ENCODE measurements at regions not wholly inside any gene's neighbourhood (a gene's known extent, or its start where the extent isn't known, plus 50 kb on each side); places are given as distances from the start of the nearest gene placed in this dataset.

GRCh38 chr9:14400658-14400995 is 86.7 kb upstream of the NFIB start (continued):
- TF ChIP-seq CTCF (IDR thresholded peaks at IDR 0.05 in 2 of 3, conservative IDR thresholded peaks at IDR 0.05 in 1 of 3; ENCODE audit: insufficient read depth in 2 of 3, low read depth in 1 of 3, low read length in 3 of 3) (peak; percentile 38 to 60 (median 50)), RAD21 (CRISPR knock-in tag; conservative IDR thresholded peaks at IDR 0.05 in 1 of 2, IDR thresholded peaks at IDR 0.05 in 1 of 2) (peak; percentile 46 to 78), ATF3 (IDR thresholded peaks at IDR 0.05) (peak; percentile 87), ATF3 (CRISPR knock-in tag; conservative IDR thresholded peaks at IDR 0.05) (no peak), YY1 (IDR thresholded peaks at IDR 0.05; ENCODE audit: borderline replicate concordance in 1 of 3, control insufficient read depth in 1 of 3, extremely low read depth in 1 of 3, insufficient read depth in 3 of 3, insufficient read length in 1 of 3, insufficient replicate concordance in 2 of 3, low read depth in 1 of 3, low read length in 2 of 3) (peak in 1 of 3 experiments; percentile 35), SREBF1 (IDR thresholded peaks at IDR 0.05; ENCODE audit: borderline replicate concordance, low read depth, low read length) (peak; percentile 68; the same call in 1 of the 2 replicates), ATF7 (IDR thresholded peaks at IDR 0.05) (no peak)

Data from K562 (cell line).